ENCODE measurements at regions not wholly inside any gene's neighbourhood (a gene's known extent, or its start where the extent isn't known, plus 50 kb on each side); places are given as distances from the start of the nearest gene placed in this dataset.

DNA sequence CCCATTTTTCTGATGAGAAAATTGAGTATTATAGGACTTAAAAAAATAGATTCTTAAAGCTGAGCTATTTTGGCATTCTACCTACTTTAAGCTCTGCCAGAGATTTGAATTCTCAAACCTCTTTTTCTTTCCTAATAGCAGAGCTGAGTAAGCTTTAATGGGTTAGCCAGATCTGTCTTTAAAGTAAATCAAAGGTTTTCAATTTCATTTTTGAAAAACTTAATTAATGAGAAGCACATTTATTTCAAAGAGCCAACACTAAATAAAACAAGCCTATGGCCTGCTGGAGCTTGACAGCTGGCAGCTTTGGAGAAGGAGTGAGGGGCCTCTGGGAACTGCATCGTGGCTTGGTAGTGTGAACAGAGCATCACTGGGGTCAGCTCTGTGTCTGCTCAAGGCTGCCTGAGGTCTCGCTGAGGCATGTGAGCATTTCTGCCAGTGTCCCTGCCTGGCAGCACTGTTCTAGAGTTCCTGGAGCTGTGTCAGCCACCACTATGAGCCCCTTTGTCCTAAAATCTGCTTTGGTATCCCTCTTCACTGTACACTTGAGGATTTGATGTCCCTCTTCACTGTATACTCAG, 50.4 kb upstream of the PRSS23 start:
- TF ChIP-seq ZFX (IDR thresholded peaks at IDR 0.05; ENCODE audit: borderline replicate concordance) (no peak), CTCF (IDR thresholded peaks at IDR 0.05) (no peak)
- H3K27ac ChIP-seq = no peak overlapping the region

DNA sequence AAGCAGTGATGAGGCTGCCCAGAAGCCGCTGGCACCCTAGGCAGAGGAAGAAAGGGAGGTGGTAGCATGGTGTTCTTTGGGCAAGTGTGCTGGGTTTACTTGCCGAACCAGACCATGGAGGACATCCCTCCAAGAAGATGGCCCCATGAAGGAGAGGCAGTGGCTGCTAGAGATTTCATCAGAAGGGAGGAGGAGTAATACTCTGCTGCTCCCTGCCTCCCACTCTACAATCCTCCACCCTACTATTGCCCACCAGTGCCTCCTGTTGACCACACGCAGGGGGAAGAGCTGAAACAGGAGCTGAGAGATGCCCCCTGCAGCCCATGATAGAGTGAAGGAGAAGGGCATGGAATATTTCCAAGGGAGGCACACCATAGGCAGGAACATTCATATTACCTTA, 51.0 kb upstream of the PRSS23 start:
- no peak overlapping the region for H3K27ac ChIP-seq
- TF ChIP-seq ZFX (IDR thresholded peaks at IDR 0.05; ENCODE audit: borderline replicate concordance) (no peak), CTCF (IDR thresholded peaks at IDR 0.05) (0 out of 2 replicates have a peak, but pooled peaks have one; percentile 5)

GRCh38 chr11:86748296-86748695, 52.0 kb upstream of the PRSS23 start:
- H3K27ac ChIP-seq = no peak overlapping the region
- TF ChIP-seq ZFX (IDR thresholded peaks at IDR 0.05; ENCODE audit: borderline replicate concordance) (no peak), CTCF (IDR thresholded peaks at IDR 0.05) (no peak)

DNA sequence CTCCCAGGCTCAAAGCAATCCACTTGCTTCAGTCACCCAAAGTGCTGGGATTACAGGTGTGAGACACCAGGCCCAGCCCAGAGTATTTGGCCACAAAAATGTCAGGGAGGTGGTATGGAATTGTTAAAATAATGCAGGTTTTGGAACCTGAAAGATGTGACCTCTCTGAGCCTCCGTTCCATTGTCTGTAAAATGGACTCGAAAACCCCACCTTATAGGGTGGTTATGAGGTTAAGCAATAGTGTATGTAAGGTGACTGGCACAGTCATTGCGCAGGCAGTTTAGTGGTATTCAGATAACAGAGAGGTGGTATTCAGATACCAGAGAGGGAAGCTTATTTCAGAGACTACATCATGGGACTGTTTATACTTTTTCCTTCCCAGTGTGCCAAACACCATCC, 52.5 kb upstream of the PRSS23 start:
- H3K27ac ChIP-seq = no peak overlapping the region
- TF ChIP-seq ZFX (IDR thresholded peaks at IDR 0.05; ENCODE audit: borderline replicate concordance) (no peak), CTCF (IDR thresholded peaks at IDR 0.05) (no peak)

- TF ChIP-seq ZFX (IDR thresholded peaks at IDR 0.05; ENCODE audit: borderline replicate concordance) = no peak
- no peak for TF ChIP-seq CTCF (IDR thresholded peaks at IDR 0.05)
- H3K27ac ChIP-seq = no peak overlapping the region
Observed at GRCh38 chr11:86746514-86746913, 53.8 kb upstream of the PRSS23 start.

- no peak overlapping the region for H3K27ac ChIP-seq
- TF ChIP-seq ZFX (IDR thresholded peaks at IDR 0.05; ENCODE audit: borderline replicate concordance) (no peak), CTCF (IDR thresholded peaks at IDR 0.05) (no peak)
Observed at GRCh38 chr11:86745571-86745970, 54.8 kb upstream of the PRSS23 start.

GRCh38 chr11:86743223-86744118, 56.9 kb upstream of the PRSS23 start:
- TF ChIP-seq ZFX (IDR thresholded peaks at IDR 0.05; ENCODE audit: borderline replicate concordance) (no peak), CTCF (IDR thresholded peaks at IDR 0.05) (no peak)
- peak overlapping the region; percentile 79; the same call in 1 of the 2 replicates for H3K27ac ChIP-seq
